ENCODE measurements at regions not wholly inside any gene's neighbourhood (a gene's known extent, or its start where the extent isn't known, plus 50 kb on each side); places are given as distances from the start of the nearest gene placed in this dataset.
"Not testable (repeated sequence)": the region's sequence is repeated elsewhere in the genome, so short reads cannot be mapped to it uniquely, and the experiment has no call there.

GRCh38 chr22:46040471-46041465, 63.8 kb upstream of the WNT7B start:
- DNase-seq (ENCODE audit: low read depth) = no peak

DNA sequence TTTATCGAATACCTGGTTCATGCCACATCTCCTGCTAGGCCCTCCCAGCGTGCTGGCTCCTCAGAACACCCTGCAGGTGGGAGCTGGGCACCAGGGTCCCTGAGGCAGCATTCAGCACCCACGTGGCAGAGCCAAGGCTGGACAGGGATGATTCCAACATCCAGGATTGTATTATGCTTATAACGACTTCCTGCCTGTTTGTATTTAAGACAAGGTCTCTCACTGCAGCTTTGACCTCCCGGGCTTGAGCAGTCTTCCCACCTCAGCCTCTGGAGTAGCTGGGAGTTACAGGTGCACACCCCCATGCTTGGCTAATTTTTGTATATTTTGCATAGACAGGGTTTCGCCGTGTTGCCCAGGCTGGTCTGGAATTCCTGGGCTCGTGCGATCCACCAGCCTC, 64.7 kb upstream of the WNT7B start:
- no peak for DNase-seq (ENCODE audit: low read depth)

- DNase-seq (ENCODE audit: low read depth) = no peak
Observed at GRCh38 chr22:46042786-46043185, 65.8 kb upstream of the WNT7B start.

- DNase-seq (ENCODE audit: low read depth) = no peak
Observed at GRCh38 chr22:46043339-46043738, 66.4 kb upstream of the WNT7B start.

GRCh38 chr22:46043816-46044620, 67.1 kb upstream of the WNT7B start:
- no peak for DNase-seq (ENCODE audit: low read depth)

DNA sequence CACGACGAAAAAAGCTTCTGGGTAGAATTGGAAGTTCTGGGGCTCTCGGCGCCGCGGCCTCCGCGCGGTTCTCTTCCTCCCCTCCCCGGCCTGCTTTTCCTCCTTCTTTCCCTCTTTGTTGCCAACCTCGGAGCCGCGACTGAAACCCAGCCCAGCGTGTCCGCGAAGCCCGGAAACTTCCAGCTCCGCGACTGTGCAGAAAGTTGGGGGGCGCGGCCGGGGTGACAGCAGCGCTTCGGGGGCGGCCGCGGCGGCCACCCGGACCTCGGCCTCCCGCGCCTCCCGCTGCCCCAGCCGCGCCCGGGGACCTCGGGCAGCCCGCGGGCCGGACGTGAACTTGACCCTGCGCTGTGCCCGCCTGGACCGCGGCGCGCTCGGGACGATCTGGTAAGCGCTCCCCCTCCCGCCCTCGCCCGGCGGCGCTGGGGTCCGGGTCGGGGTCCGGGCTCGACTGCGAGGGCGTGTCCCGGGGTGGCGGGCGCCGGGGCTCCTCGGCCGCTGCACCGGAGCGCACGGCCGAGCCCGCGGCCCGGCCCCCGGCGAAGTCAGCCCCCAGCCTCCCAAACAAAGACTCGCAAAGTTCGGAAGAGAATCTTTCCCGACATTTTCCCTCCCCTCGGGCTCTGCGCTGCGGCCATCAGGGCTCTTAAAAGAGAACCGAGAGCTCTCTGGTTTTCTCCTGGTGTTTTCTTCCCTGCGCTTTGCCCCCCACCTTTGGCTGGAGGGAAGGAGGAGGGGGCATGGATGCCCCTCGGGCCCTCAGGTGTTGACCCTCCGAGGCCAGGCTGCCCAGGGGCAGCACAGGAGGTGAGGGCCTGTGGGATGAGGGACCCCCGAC, 67.9 kb upstream of the WNT7B start:
- DNase-seq (ENCODE audit: low read depth) = no peak

- no peak for DNase-seq (ENCODE audit: low read depth)
Observed at GRCh38 chr22:46045459-46046298, 68.7 kb upstream of the WNT7B start.

- no peak for DNase-seq (ENCODE audit: low read depth)
Observed at GRCh38 chr22:46046299-46046685, 69.3 kb upstream of the WNT7B start.

- no peak for DNase-seq (ENCODE audit: low read depth)
Observed at GRCh38 chr22:46047226-46047625, 70.3 kb upstream of the WNT7B start.

- no peak for DNase-seq (ENCODE audit: low read depth)
Observed at GRCh38 chr22:46047841-46048595, 71.1 kb upstream of the WNT7B start.

- not testable (repeated sequence) for DNase-seq (ENCODE audit: low read depth)
Observed at GRCh38 chr22:46048661-46049060, 71.7 kb upstream of the WNT7B start.

GRCh38 chr22:46049726-46050450, 72.9 kb upstream of the WNT7B start:
- DNase-seq (ENCODE audit: low read depth) = no peak

DNA sequence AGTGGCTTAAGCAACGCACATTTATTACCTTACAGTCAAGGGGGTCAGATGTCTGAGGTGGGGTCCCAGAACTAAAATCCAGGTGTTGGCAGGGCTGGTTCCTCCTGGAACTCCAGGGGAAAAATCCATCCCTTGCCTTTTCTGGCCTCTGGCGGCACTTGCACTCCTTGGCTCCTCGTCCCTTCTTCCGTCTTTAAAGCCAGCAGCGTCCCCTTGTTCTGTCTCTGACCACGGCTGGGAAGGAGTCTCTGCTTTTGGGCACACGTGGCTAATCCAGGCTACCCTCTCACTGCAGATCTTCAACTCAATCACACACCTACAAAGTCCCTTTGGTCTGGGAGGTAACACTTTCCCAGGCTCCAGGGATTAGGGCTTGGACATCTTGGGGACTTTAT, 73.5 kb upstream of the WNT7B start:
- no peak for DNase-seq (ENCODE audit: low read depth)

GRCh38 chr22:46050916-46051614, 74.1 kb upstream of the WNT7B start:
- no peak for DNase-seq (ENCODE audit: low read depth)

DNA sequence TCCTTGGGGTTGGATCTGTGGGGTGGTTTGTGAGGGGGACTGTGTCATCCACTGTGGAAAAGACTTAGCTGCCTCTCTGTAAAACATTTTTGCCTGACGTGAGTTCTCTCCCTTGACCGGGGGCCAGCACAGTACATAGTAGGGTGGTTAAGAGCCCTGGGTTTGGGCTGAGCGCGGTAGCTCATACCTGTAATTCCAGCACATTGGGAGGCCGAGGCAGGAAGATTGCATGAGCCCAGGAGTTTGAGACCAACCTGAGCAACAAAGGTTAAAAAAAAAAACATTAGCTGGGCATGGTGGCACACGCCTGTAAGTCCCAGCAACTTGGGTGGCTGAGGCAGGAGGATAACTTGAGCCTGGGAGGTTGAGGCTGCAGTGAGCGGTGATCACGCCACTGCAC, 74.7 kb upstream of the WNT7B start:
- DNase-seq (ENCODE audit: low read depth) = no peak

- DNase-seq (ENCODE audit: low read depth) = no peak
Observed at GRCh38 chr22:46052331-46052771, 75.4 kb upstream of the WNT7B start.

- DNase-seq (ENCODE audit: low read depth) = no peak
Observed at GRCh38 chr22:46052801-46053562, 76.0 kb upstream of the WNT7B start.

DNA sequence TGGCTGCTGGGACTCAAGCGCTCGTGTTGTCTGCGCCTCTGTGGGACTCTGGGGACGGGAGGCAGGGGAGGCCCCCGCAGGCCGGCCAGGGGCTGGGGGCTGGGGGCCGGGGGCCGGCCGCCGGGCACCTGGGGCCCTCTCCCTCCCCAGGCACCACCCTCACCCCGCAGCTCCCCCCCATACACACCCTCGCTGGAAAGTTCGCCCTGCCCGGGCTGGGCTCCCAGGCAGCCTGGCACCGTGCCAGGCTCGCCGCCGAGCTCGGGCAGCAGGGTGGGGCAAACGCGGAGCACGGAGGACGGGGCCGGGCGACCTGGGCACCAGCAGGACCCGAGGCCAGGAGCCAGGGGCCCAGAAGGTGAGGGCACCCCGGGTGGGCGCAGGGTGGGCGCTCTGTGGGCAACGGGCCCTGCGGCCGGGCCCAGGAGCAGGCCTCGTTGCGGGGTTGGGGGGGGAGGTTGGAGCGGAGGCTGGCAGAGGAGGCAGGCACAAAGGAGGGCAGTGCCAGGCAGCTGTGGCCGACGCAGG, 76.7 kb upstream of the WNT7B start:
- peak; percentile 47 for DNase-seq (ENCODE audit: low read depth)

All from stimulated activated CD8-positive, alpha-beta memory T cell treated with anti-CD3 and anti-CD28 coated beads, Interleukin-12 subunit alpha, Interleukin-12 subunit beta, amount 100 ng/mL, for 4 hours (primary cell).